Limb (tissue), 2 donors: ENCODE measurements at regions not wholly inside any gene's neighbourhood (a gene's known extent, or its start where the extent isn't known, plus 50 kb on each side); places are given as distances from the start of the nearest gene placed in this dataset.
A peak's percentile ranks its signal among the peaks of the same experiment; 100 is the strongest.

Experiments
- DNase-seq, 2 donors: peaks; one replicate each; pipeline ENCODE4 v3.0.0-alpha.2; 2016; ENCODE audit errors: extremely low spot score in 2 of 2

- peak in 1 of 2 donors; percentile 81 for DNase-seq
Observed at GRCh38 chr5:74164725-74165235, 475.7 kb downstream of the ENC1 start.

- DNase-seq: no peak
Observed at GRCh38 chr5:74162524-74162923, 478.0 kb downstream of the ENC1 start.

DNA sequence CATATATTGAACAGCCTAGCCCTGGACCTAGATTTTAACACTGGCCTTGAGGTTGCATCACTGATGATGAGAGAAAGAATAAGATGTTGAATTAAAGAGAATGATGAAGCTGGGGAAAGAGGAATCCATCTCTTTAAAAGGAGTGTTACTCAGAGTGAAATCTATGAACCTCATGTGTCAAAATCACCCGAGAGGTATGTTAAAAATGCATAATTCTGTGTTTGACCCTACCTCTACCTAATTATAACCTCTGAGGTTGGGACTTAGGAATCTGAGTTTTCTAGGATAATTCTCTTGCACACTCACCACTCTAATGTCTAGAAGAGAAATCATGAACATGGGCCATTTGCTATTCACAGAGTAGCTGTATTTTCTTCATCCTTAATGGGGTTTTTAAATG lies 479.4 kb downstream of the ENC1 start:
- no peak for DNase-seq

GRCh38 chr5:74156728-74157383 lies 483.7 kb downstream of the ENC1 start:
- no peak for DNase-seq

GRCh38 chr5:74155501-74155900 lies 485.0 kb downstream of the ENC1 start:
- DNase-seq: no peak

DNA sequence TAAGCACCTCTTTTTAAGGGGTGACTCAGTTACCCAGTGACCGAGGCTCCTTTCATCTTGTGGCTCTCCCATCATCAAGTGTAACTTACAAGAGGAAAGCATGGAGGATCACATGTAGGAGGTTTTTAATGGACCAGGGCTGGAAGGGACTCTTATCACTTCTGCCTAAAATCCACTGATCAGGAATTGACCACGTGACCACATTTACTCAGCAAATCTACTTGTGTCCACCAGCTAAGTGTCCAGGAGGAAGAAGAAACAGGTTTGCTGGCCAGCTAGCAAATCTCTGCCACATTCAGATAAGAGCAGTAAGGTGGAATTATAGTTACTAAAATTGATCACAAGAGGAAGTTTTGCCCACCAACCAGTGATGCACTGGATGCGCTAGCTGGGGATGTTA lies 486.0 kb downstream of the ENC1 start:
- DNase-seq: no peak

GRCh38 chr5:74153255-74153790 lies 487.2 kb downstream of the ENC1 start:
- no peak for DNase-seq

- no peak for DNase-seq
Observed at GRCh38 chr5:74152625-74153254, 487.8 kb downstream of the ENC1 start.

DNA sequence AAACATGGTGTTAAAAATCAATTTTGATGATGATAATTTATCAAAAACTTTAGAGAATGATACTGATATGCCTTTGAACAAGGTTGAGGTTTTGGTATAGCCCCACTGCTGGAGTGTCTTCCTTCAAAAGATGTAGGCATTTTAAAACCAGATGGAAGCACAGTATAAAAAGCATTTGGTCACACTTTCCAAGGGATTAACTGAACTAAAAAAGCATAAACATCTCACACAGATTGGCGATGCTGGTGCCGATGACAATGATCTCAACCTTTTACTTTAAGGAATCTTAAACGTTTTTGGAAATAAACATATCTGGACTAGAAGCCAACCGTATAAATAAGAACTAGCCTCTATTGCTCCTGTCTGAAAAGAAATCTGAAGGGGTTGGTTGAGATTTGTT lies 488.4 kb downstream of the ENC1 start:
- DNase-seq: no peak

GRCh38 chr5:74149395-74149794 lies 491.1 kb downstream of the ENC1 start:
- DNase-seq: no peak

DNA sequence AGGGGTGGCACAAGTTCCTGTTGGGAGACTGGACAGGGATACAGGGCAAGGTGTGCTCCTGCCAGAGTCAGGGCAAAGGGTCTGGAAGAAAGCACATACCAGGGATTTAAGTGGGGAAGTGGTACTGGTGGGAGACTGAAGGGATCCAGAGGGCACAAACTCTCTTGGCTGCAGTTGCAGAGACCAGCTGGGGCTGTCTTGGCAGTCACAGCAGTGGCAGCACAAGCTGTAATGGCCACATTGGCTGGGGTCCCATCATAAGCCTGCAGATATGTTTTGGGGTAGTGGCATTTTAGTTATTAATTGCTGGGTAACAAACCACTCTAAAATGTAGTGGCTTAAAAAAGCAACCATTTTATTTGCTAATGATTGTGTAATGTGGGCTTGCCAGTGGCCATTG lies 492.2 kb downstream of the ENC1 start:
- DNase-seq: no peak

DNA sequence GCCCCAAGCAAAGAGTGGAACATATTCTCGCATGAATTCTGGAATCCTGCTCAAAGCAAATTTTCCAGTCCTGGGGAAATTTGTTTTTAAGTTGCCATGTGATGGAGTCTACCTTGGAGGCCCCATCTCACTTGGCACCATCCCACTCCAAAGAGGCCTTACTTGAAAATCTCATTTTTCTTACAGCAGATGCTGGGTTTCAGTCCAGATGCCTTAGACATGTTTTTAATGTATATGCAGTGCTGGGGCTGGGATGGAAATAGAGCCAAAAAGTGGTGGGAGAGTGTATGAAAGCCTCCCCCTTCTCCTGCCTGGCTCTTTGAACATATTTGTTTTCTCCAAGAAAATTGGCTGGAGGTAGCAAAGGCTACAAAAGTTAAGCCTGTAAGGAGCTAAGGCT lies 493.7 kb downstream of the ENC1 start:
- peak in 1 of 2 donors; percentile 79 for DNase-seq

DNA sequence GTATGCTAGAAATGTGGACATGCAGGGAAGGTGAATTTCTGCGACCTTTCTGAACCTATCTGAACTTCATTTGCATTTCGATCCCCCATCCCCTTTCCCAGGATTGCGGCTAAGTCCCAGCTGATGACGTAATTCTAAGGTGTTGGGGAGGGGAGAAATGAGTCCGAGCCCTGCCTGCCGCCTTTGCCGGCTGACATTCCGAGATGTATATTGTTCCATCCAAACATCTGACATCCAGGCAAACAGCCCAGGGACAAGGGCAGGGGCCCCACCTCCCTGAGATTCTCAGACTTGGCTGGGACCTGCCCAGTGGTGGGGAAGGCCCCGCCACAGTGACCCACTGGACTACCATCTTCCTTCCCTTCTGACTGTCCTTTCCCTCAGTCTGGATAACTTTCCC lies 494.6 kb downstream of the ENC1 start:
- no peak for DNase-seq

GRCh38 chr5:74143721-74144330 lies 496.7 kb downstream of the ENC1 start:
- DNase-seq: no peak

- DNase-seq: no peak
Observed at GRCh38 chr5:74143151-74143550, 497.4 kb downstream of the ENC1 start.

DNA sequence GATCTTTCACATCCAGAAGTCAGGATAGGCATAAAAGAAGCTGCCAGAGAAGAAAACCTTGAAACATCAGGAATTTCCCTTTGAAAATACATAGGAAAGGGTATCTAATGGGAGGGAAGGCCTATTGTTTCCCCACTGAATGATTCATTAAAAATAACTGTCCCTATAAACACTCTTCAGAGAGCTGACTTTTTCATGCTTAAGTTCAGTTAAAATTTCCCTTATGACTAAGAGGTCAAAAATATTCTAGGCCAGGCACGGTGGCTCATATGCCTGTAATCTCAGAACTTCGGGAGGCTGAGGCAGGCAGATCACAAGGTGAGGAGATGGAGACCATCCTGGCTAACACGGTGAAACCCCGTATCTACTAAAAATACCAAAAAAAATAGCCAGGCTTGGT lies 499.5 kb downstream of the ENC1 start:
- DNase-seq: no peak

DNA sequence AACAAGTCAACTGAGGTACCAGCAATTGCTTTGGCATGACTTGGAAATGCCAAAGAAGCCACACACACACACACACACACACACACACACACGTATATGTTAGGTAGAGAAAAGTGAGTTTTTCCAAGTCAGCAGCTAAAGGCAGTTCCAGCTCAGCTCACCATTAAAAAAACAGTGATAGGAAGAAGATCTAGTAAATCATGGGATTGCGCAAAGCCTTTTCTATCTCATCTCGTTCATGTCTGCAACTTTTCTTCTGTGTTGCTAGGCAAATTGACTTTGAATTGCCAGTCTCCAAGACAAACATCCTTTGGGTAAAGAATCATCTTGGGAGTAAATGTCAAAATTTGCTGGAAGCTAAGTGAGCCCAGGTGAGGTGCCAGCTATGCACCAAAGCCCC lies 500.1 kb downstream of the ENC1 start:
- no peak for DNase-seq

DNA sequence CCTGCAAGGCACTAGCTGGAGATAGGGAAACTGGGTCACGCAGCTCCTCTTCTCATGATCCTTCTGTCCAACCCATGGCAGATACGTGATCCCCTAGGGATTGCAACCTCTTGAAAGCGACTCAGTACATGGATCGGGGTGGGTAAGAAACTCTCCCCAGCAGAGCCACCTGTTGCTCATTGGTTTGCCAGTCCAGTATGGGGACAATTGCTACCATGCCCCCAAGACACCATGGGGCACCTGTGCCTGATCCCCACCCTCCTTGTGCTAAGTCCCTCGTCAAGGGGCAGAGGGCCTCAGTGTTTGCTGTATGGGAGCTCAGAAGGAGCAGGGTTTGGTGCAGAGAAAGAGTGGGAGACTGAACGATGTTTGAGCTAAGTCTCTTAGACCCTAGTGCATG lies 500.9 kb downstream of the ENC1 start:
- no peak for DNase-seq

- no peak for DNase-seq
Observed at GRCh38 chr5:74138721-74139120, 501.8 kb downstream of the ENC1 start.

DNA sequence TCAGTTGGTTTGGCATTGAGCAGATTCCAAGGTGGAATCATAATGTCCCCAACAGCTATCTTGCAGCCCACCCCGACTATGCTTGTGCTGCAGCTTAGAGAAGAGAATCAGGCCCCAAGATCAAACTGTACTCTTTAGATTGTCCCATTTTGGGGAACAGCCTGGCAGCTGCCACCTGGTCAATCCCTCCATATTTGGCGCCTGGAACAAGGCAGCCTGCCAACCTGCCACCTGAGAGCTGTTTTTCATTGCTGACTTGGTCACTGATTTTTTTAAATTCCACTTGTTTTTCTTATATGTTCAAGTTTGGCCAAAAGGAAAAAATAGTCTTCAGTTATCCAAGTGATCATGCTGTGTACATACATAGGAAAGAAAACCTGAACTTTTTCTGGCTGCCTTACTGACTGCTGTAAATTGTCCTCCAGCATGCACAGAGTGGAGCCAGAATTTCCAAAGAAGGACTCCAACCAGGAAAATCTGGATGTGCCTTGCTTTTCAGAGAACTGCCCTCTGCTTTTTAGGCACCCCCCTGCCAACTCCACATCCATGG lies 504.2 kb downstream of the ENC1 start:
- no peak for DNase-seq

GRCh38 chr5:74135033-74135432 lies 505.5 kb downstream of the ENC1 start:
- no peak for DNase-seq

GRCh38 chr5:74132485-74132884 lies 506.5 kb downstream of the ARHGEF28 start:
- DNase-seq: no peak
